Mononuclear cell (primary cell): ENCODE measurements at regions not wholly inside any gene's neighbourhood (a gene's known extent, or its start where the extent isn't known, plus 50 kb on each side); places are given as distances from the start of the nearest gene placed in this dataset.
"Not testable (repeated sequence)": the region's sequence is repeated elsewhere in the genome, so short reads cannot be mapped to it uniquely, and the experiment has no call there.

Source experiments
- H3K27me3 ChIP-seq: 2 replicates; pipeline ENCODE4 v1.6.0; 2011; ENCODE audit warnings: low read length, control low read depth; ENCODE audit not compliant: insufficient read depth
- H3K4me1 ChIP-seq: 2 replicates; pipeline ENCODE4 v1.5.1; 2011; ENCODE audit warnings: mild to moderate bottlenecking, low read length, control low read depth; ENCODE audit not compliant: insufficient read depth
- H3K4me3 ChIP-seq: 2 replicates; pipeline ENCODE4 v1.5.1; 2011; ENCODE audit warnings: mild to moderate bottlenecking, low read length, moderate library complexity
- H3K9me3 ChIP-seq: 2 replicates; pipeline ENCODE4 v1.5.1; 2011; ENCODE audit warnings: low read depth, mild to moderate bottlenecking, control low read depth, low read length

- Histone ChIP-seq H3K4me1 (peaks cover 15% of the 10 kb centered on the region), H3K9me3 (no peaks in the 10 kb centered on the region), H3K4me3 (peak overlapping the region; percentile 41), H3K27me3 (peaks cover 25% of the 10 kb centered on the region)
Observed at GRCh38 chr15:98547741-98548138, 100.6 kb upstream of the IGF1R start.

GRCh38 chr15:98548139-98548971 is 100.0 kb upstream of the IGF1R start:
- H3K27me3 ChIP-seq: peaks cover 25% of the 10 kb centered on the region
- no peaks in the 10 kb centered on the region for H3K9me3 ChIP-seq
- H3K4me3 ChIP-seq: peak overlapping the region; percentile 41
- peaks cover 15% of the 10 kb centered on the region for H3K4me1 ChIP-seq

GRCh38 chr15:98549003-98549402 is 99.3 kb upstream of the IGF1R start:
- H3K4me1 ChIP-seq: peaks cover 15% of the 10 kb centered on the region
- H3K9me3 ChIP-seq: no peaks in the 10 kb centered on the region
- peaks cover 25% of the 10 kb centered on the region for H3K27me3 ChIP-seq
- H3K4me3 ChIP-seq: no peak overlapping the region

- no peaks in the 10 kb centered on the region for H3K9me3 ChIP-seq
Observed at GRCh38 chr15:98549741-98550140, 98.6 kb upstream of the IGF1R start.

GRCh38 chr15:98550363-98550762 is 98.0 kb upstream of the IGF1R start:
- H3K27me3 ChIP-seq: peaks cover 25% of the 10 kb centered on the region
- peaks cover 15% of the 10 kb centered on the region for H3K4me1 ChIP-seq
- H3K4me3 ChIP-seq, H3K9me3 ChIP-seq: not testable (repeated sequence)

More at GRCh38 chr15:98549741-98550140, 98.6 kb upstream of the IGF1R start:
- peaks cover 25% of the 10 kb centered on the region for H3K27me3 ChIP-seq
- H3K4me3 ChIP-seq: no peak overlapping the region
- peaks cover 15% of the 10 kb centered on the region for H3K4me1 ChIP-seq

- H3K4me1 ChIP-seq: peaks cover 15% of the 10 kb centered on the region
- no peak overlapping the region for H3K4me3 ChIP-seq
- peaks cover 18% of the 10 kb centered on the region for H3K27me3 ChIP-seq
- H3K9me3 ChIP-seq: no peaks in the 10 kb centered on the region
Observed at GRCh38 chr15:98551936-98552562, 96.3 kb upstream of the IGF1R start.

- no peaks in the 10 kb centered on the region for H3K9me3 ChIP-seq
- H3K4me1 ChIP-seq: no peaks in the 10 kb centered on the region
- H3K27me3 ChIP-seq: no peaks in the 10 kb centered on the region
- no peak overlapping the region for H3K4me3 ChIP-seq
Observed at GRCh38 chr15:98554272-98555172, 93.8 kb upstream of the IGF1R start.

GRCh38 chr15:98555173-98555515 is 93.2 kb upstream of the IGF1R start:
- H3K4me1 ChIP-seq: no peaks in the 10 kb centered on the region
- H3K27me3 ChIP-seq: no peaks in the 10 kb centered on the region
- H3K4me3 ChIP-seq: no peak overlapping the region
- no peaks in the 10 kb centered on the region for H3K9me3 ChIP-seq

GRCh38 chr15:98556321-98556720 is 92.0 kb upstream of the IGF1R start:
- Histone ChIP-seq H3K9me3 (no peaks in the 10 kb centered on the region), H3K4me3 (no peak overlapping the region), H3K4me1 (no peaks in the 10 kb centered on the region), H3K27me3 (no peaks in the 10 kb centered on the region)

GRCh38 chr15:98560338-98560737 is 88.0 kb upstream of the IGF1R start:
- Histone ChIP-seq H3K4me1 (no peaks in the 10 kb centered on the region), H3K4me3 (no peak overlapping the region), H3K9me3 (no peaks in the 10 kb centered on the region), H3K27me3 (no peaks in the 10 kb centered on the region)

GRCh38 chr15:98561169-98561941 is 87.0 kb upstream of the IGF1R start:
- Histone ChIP-seq H3K4me1 (no peaks in the 10 kb centered on the region), H3K9me3 (no peaks in the 10 kb centered on the region), H3K4me3 (no peak overlapping the region), H3K27me3 (no peaks in the 10 kb centered on the region)

GRCh38 chr15:98562331-98562937 is 85.9 kb upstream of the IGF1R start:
- Histone ChIP-seq H3K4me3 (no peak overlapping the region), H3K9me3 (no peaks in the 10 kb centered on the region), H3K4me1 (no peaks in the 10 kb centered on the region), H3K27me3 (no peaks in the 10 kb centered on the region)

GRCh38 chr15:98565566-98565965 is 82.8 kb upstream of the IGF1R start:
- Histone ChIP-seq H3K4me3 (no peak overlapping the region), H3K27me3 (peaks cover 3% of the 10 kb centered on the region), H3K4me1 (no peaks in the 10 kb centered on the region), H3K9me3 (no peaks in the 10 kb centered on the region)

GRCh38 chr15:98567951-98568350 is 80.4 kb upstream of the IGF1R start:
- Histone ChIP-seq H3K9me3 (no peaks in the 10 kb centered on the region), H3K4me3 (no peak overlapping the region), H3K4me1 (no peaks in the 10 kb centered on the region), H3K27me3 (peaks cover 3% of the 10 kb centered on the region)
